Stomach (tissue), 4 donors: ENCODE measurements at regions not wholly inside any gene's neighbourhood (a gene's known extent, or its start where the extent isn't known, plus 50 kb on each side); places are given as distances from the start of the nearest gene placed in this dataset.

Source experiments
- EP300 ChIP-seq: sonication (generic); formaldehyde crosslinking; IDR thresholded peaks from one replicate; pipeline ENCODE4 v1.6.1; 2017; ENCODE audit warnings: antibody characterized with exemption
- POLR2A ChIP-seq, 4 donors: fragments of 450-650 bp; IDR thresholded peaks; one replicate each; pipeline ENCODE4 v1.6.1; 2016; ENCODE audit warnings: antibody characterized with exemption in 4 of 4, control low read depth in 2 of 4, mild to moderate bottlenecking in 1 of 4, moderate library complexity in 1 of 4
- POLR2AphosphoS5 ChIP-seq, 3 donors: sonication (generic); formaldehyde crosslinking; IDR thresholded peaks; one replicate each; pipeline ENCODE4 v1.6.1; 2016; ENCODE audit warnings: antibody characterized with exemption in 3 of 3
- TF ChIP-seq, protein P1 (sequence below), 7 experiments: fragments of 450-650 bp in 4 of 7; fragments of 200-600 bp in 3 of 7; sonication (generic) in 3 of 7; IDR thresholded peaks; one replicate each; pipeline ENCODE4 v1.5.1; 2016 to 2019; ENCODE audit warnings: antibody characterized with exemption in 7 of 7, control low read depth in 2 of 7, mild to moderate bottlenecking in 1 of 7

DNA sequence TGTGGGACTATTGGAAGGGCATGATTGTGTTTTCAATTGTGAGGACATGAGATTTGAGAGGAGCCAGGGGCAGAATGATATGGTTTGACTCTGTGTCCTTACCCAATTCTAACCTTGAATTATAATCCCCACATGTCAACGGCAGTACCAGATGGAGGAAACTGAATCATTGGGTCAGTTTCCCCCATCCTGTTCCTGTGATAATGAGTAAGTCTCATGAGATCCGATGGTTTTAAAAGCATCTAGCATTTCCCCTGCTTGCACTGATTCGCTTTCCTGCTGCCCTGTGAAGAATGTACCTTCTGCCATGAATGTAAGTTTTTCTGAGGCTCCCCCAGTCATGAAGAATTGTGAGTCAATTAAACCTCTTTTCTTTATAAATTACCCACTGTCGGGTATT lies 1367.1 kb downstream of the XPNPEP1 start:
- TF ChIP-seq, protein P1, sequence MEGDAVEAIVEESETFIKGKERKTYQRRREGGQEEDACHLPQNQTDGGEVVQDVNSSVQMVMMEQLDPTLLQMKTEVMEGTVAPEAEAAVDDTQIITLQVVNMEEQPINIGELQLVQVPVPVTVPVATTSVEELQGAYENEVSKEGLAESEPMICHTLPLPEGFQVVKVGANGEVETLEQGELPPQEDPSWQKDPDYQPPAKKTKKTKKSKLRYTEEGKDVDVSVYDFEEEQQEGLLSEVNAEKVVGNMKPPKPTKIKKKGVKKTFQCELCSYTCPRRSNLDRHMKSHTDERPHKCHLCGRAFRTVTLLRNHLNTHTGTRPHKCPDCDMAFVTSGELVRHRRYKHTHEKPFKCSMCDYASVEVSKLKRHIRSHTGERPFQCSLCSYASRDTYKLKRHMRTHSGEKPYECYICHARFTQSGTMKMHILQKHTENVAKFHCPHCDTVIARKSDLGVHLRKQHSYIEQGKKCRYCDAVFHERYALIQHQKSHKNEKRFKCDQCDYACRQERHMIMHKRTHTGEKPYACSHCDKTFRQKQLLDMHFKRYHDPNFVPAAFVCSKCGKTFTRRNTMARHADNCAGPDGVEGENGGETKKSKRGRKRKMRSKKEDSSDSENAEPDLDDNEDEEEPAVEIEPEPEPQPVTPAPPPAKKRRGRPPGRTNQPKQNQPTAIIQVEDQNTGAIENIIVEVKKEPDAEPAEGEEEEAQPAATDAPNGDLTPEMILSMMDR (IDR thresholded peaks at IDR 0.05) = no peak
- TF ChIP-seq POLR2A (IDR thresholded peaks at IDR 0.05) = no peak
- TF ChIP-seq POLR2AphosphoS5 (IDR thresholded peaks at IDR 0.05) = no peak
- TF ChIP-seq EP300 = no peak
